DOHH2 (cell line): ENCODE measurements at regions not wholly inside any gene's neighbourhood (a gene's known extent, or its start where the extent isn't known, plus 50 kb on each side); places are given as distances from the start of the nearest gene placed in this dataset.

Source experiments
- H3F3A ChIP-seq: fragments of 200-600 bp; sonication (generic), shearing (Covaris generic); 2 replicates; pipeline ENCODE4 v1.6.0; 2016; ENCODE audit warnings: antibody characterized with exemption, mild to moderate bottlenecking; ENCODE audit not compliant: control insufficient read depth, insufficient read depth
- H3K27ac ChIP-seq: fragments of 200-600 bp; sonication (generic); 2 replicates; pipeline ENCODE4 v1.5.1; 2014; ENCODE audit warnings: low read depth, mild to moderate bottlenecking, low read length, moderate library complexity
- H3K27me3 ChIP-seq: fragments of 200-600 bp; sonication (generic); 2 replicates; pipeline ENCODE4 v1.6.1; 2014; ENCODE audit warnings: mild to moderate bottlenecking, low read length, mixed read lengths; ENCODE audit not compliant: control insufficient read depth
- H3K36me3 ChIP-seq: fragments of 200-600 bp; sonication (generic); 2 replicates; pipeline ENCODE4 v1.6.1; 2014; ENCODE audit warnings: mild to moderate bottlenecking, low read length, moderate library complexity, mixed read lengths; ENCODE audit not compliant: control insufficient read depth
- H3K4me1 ChIP-seq: fragments of 200-600 bp; sonication (generic); 2 replicates; pipeline ENCODE4 v1.6.1; 2014; ENCODE audit warnings: mild to moderate bottlenecking, low read length, mixed read lengths; ENCODE audit not compliant: control insufficient read depth
- H3K4me2 ChIP-seq: fragments of 200-600 bp; sonication (generic); 2 replicates; pipeline ENCODE4 v1.6.0; 2014; ENCODE audit warnings: mild to moderate bottlenecking, low read length, moderate library complexity
- H3K4me3 ChIP-seq: fragments of 200-600 bp; sonication (generic); 2 replicates; pipeline ENCODE4 v1.5.1; 2014; ENCODE audit warnings: mild to moderate bottlenecking, low read length, mixed read lengths
- H3K79me2 ChIP-seq: fragments of 200-600 bp; sonication (generic); 2 replicates; pipeline ENCODE4 v1.6.1; 2014; ENCODE audit warnings: mild to moderate bottlenecking, low read length, mixed read lengths; ENCODE audit not compliant: control insufficient read depth
- H3K9me2 ChIP-seq: fragments of 200-600 bp; sonication (generic); replicated peaks from 2 replicates; pipeline ENCODE4 v1.6.1; 2014; ENCODE audit warnings: mild to moderate bottlenecking, low read length, mixed read lengths; ENCODE audit not compliant: control insufficient read depth
- H3K9me3 ChIP-seq: fragments of 200-600 bp; sonication (generic); 2 replicates; pipeline ENCODE4 v1.6.1; 2014; ENCODE audit warnings: antibody characterized with exemption, low read length, mixed read lengths; ENCODE audit not compliant: control insufficient read depth, insufficient read depth
- H4K20me1 ChIP-seq: fragments of 200-600 bp; sonication (generic); 2 replicates; pipeline ENCODE4 v1.6.0; 2014; ENCODE audit warnings: low read depth, mild to moderate bottlenecking, antibody characterized with exemption, low read length, moderate library complexity; ENCODE audit not compliant: control insufficient read depth, insufficient read depth
- CTCF ChIP-seq: fragments of 200-600 bp; sonication (generic); IDR thresholded peaks from one replicate; pipeline ENCODE4 v1.5.1; 2014; ENCODE audit warnings: antibody characterized with exemption, mild to moderate bottlenecking, low read depth, low read length; ENCODE audit not compliant: poor library complexity, severe bottlenecking
- EZH2phosphoT487 ChIP-seq: fragments of 200-600 bp; sonication (generic); IDR thresholded peaks from 2 replicates; pipeline ENCODE4 v1.6.1; 2017; ENCODE audit warnings: borderline replicate concordance, mild to moderate bottlenecking, antibody characterized with exemption, low read length, moderate library complexity, mixed read lengths

- H3K9me2 ChIP-seq = no peaks in the 10 kb centered on the region
Measured at GRCh38 chr1:80517062-80517461, 1283.7 kb upstream of the ADGRL2 start.

GRCh38 chr1:80509965-80510522, 1290.7 kb upstream of the ADGRL2 start:
- H3K9me3 ChIP-seq = no peaks in the 10 kb centered on the region

More at GRCh38 chr1:80517062-80517461, 1283.7 kb upstream of the ADGRL2 start:
- Histone ChIP-seq H3K4me1 (no peaks in the 10 kb centered on the region), H3K4me2 (no peak overlapping the region), H3K36me3 (no peaks in the 10 kb centered on the region), H3K4me3 (no peak overlapping the region), H3K9me3 (no peaks in the 10 kb centered on the region), H4K20me1 (no peaks in the 10 kb centered on the region), H3F3A (no peaks in the 10 kb centered on the region), H3K79me2 (no peaks in the 10 kb centered on the region), H3K27me3 (no peaks in the 10 kb centered on the region), H3K27ac (no peak overlapping the region)
- TF ChIP-seq CTCF (no peak), EZH2phosphoT487 (no peak)

DNA sequence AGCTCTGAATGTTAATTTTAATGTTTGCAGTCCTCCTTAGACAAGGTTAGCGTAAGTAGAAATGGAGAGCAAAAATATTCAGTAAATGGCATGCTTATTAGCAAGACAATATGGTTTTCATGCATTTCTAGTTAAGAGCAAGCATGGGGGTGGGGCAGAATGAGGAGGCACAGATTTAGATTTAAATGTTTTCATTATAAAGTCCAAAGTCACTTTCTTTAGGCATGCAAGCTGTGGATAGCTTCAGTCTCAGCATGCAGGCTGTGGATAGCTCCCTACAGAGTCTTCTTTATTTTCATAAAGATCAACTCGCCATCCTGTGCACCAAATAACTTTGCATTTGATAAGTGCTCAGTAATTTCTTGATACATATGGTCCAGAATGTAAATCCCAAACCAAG, 1294.5 kb upstream of the ADGRL2 start:
- Histone ChIP-seq H3K27me3 (no peaks in the 10 kb centered on the region), H3K4me3 (no peak overlapping the region), H3K9me2 (no peaks in the 10 kb centered on the region), H3K79me2 (no peaks in the 10 kb centered on the region), H4K20me1 (no peaks in the 10 kb centered on the region), H3K4me2 (no peak overlapping the region), H3K4me1 (no peaks in the 10 kb centered on the region), H3K27ac (no peak overlapping the region), H3F3A (no peaks in the 10 kb centered on the region), H3K9me3 (no peaks in the 10 kb centered on the region), H3K36me3 (no peaks in the 10 kb centered on the region)
- TF ChIP-seq EZH2phosphoT487 = no peak
- TF ChIP-seq CTCF = no peak

More at GRCh38 chr1:80509965-80510522, 1290.7 kb upstream of the ADGRL2 start:
- H3K4me1 ChIP-seq = no peaks in the 10 kb centered on the region
- no peaks in the 10 kb centered on the region for H3K9me2 ChIP-seq
- H3K27me3 ChIP-seq = no peaks in the 10 kb centered on the region
- H3K27ac ChIP-seq = no peak overlapping the region
- no peaks in the 10 kb centered on the region for H3F3A ChIP-seq
- H4K20me1 ChIP-seq = no peaks in the 10 kb centered on the region
- no peaks in the 10 kb centered on the region for H3K79me2 ChIP-seq
- H3K36me3 ChIP-seq = no peaks in the 10 kb centered on the region
- no peak overlapping the region for H3K4me2 ChIP-seq
- TF ChIP-seq EZH2phosphoT487 = no peak
- TF ChIP-seq CTCF = no peak
- no peak overlapping the region for H3K4me3 ChIP-seq
